AG09309 (cell line): ENCODE measurements at regions not wholly inside any gene's neighbourhood (a gene's known extent, or its start where the extent isn't known, plus 50 kb on each side); places are given as distances from the start of the nearest gene placed in this dataset.
"Not testable (repeated sequence)": the region's sequence is repeated elsewhere in the genome, so short reads cannot be mapped to it uniquely, and the experiment has no call there.

Experiments used
- DNase-seq: peaks from one replicate; pipeline ENCODE4 v3.0.0-alpha.2; 2010; ENCODE audit warnings: low read depth
- H3K4me3 ChIP-seq: 2 replicates; pipeline ENCODE4 v1.5.1; 2011; ENCODE audit warnings: mild to moderate bottlenecking, low read depth, low read length, moderate library complexity; ENCODE audit not compliant: control insufficient read depth
- TF ChIP-seq, protein P1 (sequence below): IDR thresholded peaks from 2 replicates; pipeline ENCODE4 v1.5.1; 2011; ENCODE audit warnings: mild to moderate bottlenecking, low read depth, low read length, inconsistent platforms; ENCODE audit not compliant: insufficient read depth, control insufficient read depth; ENCODE audit errors: missing control alignments

DNA sequence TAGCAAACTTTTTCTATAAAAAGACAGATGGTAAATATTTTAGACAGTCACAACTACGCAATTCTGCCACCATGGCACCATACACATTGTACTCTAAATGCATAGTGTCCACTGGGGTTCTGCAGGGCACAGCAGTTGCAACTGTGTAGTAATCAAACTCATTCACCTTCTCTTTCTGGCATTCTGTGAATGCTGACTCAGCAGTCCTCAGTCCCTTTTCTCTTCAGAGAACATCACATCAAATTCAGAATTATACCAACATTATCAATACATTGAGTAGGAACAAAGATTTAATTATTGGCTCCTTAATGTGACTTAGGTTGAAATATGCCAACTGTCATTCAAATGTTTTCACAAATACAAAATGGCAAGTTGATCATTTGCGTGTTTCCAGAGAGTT is 74.2 kb upstream of the N4BP1 start:
- TF ChIP-seq, protein P1, sequence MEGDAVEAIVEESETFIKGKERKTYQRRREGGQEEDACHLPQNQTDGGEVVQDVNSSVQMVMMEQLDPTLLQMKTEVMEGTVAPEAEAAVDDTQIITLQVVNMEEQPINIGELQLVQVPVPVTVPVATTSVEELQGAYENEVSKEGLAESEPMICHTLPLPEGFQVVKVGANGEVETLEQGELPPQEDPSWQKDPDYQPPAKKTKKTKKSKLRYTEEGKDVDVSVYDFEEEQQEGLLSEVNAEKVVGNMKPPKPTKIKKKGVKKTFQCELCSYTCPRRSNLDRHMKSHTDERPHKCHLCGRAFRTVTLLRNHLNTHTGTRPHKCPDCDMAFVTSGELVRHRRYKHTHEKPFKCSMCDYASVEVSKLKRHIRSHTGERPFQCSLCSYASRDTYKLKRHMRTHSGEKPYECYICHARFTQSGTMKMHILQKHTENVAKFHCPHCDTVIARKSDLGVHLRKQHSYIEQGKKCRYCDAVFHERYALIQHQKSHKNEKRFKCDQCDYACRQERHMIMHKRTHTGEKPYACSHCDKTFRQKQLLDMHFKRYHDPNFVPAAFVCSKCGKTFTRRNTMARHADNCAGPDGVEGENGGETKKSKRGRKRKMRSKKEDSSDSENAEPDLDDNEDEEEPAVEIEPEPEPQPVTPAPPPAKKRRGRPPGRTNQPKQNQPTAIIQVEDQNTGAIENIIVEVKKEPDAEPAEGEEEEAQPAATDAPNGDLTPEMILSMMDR = no peak
- H3K4me3 ChIP-seq = no peak overlapping the region
- no peak for DNase-seq

DNA sequence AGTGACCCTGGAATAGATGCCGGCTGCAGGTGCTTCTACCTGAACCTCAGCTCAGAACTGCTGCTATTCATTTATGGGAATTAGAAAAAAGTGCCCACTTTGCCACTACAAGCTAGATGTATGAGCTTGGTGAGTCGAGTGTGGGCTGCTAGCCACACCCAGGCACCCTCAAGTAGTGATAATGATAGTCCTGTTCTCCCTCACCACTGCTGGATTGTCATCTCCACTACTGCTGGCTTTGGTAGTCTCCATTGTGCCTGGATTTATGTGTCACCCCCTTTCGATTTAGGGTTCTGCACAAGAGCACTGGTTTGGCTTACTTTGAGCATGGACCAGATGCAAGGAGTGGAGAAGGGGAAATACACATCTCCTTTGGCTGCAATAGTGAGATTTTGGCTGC is 73.0 kb upstream of the N4BP1 start:
- no peak for DNase-seq
- TF ChIP-seq, protein P1 = no peak
- no peak overlapping the region for H3K4me3 ChIP-seq

- DNase-seq = no peak
- no peak overlapping the region for H3K4me3 ChIP-seq
- TF ChIP-seq, protein P1 = no peak
Observed at GRCh38 chr16:48681520-48681919, 71.5 kb upstream of the N4BP1 start.

GRCh38 chr16:48680881-48681280 is 70.9 kb upstream of the N4BP1 start:
- H3K4me3 ChIP-seq = no peak overlapping the region
- DNase-seq = no peak
- TF ChIP-seq, protein P1 = no peak

DNA sequence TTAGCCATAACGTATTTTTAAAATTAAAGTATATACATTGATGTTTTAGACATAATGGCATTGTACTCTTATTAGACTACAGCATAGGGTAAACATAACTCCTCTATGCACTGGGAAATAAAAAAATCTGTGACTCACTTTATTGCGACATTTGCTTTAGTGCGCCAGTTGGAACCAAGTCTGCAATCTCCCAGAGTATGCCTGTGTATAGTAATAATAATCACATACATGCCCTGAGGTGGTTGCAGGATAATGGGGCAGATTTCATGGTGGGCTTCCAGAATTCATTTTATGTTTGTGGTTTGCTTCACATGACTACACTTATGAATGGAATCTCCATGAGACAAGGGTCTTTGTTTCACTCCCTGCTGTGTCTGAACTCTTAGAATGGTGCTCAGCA is 66.9 kb upstream of the N4BP1 start:
- no peak for DNase-seq
- no peak overlapping the region for H3K4me3 ChIP-seq
- TF ChIP-seq, protein P1 = no peak

DNA sequence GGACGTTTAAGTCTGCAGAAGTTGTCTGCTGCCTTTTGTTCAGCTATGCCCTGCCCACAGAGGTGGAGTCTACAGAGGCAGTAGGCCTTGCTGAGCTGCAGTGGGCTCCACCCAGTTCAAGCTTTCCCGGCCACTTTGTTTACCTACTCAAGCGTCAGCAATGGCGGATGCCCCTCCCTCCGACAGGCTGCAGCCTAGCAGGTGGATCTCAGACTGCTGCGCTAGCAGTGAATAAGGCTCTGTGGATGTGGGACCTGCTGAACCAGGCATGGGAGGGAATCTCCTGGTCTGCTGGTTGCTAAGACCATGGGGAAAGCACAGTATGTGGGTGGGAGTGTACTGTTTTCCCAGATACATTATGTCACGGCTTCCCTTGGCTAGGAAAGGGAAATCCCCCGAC is 58.2 kb upstream of the N4BP1 start:
- H3K4me3 ChIP-seq, DNase-seq: not testable (repeated sequence)

DNA sequence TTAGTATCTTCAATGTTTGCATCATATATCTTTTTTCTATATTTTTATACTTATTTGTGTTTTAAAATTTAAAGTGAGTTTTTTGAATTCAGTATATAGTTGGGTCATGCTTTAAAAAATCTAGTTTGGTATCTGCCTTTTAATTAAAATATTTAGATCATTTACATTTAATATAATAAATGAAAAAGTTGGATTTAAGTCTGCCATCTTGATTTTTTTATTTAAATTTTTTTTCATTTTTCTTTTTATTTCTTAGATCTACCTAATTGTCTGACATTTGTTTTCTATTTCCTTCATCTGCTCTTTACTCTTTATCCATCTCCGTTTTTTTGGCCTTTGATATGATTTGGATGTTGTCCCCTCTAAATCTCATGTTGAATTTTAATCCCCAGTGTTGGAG is 50.0 kb upstream of the N4BP1 start:
- TF ChIP-seq, protein P1 = no peak
- H3K4me3 ChIP-seq = no peak overlapping the region
- no peak for DNase-seq
